ENCODE measurements at regions not wholly inside any gene's neighbourhood (a gene's known extent, or its start where the extent isn't known, plus 50 kb on each side); places are given as distances from the start of the nearest gene placed in this dataset.

DNA sequence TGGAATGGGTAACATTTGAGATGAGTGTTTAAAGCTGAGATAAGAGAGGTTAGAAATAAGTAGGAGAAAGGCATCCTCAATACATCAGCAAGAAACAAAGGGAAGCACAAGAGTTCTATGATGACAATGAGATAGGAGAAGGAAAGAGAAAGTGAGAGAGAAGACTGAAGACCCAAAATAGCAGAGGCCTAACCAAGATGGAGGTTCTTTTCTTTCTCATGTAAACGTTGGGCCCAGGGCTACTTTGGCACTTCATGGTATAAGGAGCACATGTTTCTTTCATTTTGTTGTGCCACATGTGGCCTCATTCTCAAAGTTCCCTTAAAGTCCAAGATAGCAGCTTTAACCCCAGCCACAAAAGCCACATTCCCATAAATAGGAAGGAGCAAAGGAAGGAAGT lies 120.5 kb upstream of the RMST start:
- ATAC-seq: no peak
- TF ChIP-seq, protein P1, sequence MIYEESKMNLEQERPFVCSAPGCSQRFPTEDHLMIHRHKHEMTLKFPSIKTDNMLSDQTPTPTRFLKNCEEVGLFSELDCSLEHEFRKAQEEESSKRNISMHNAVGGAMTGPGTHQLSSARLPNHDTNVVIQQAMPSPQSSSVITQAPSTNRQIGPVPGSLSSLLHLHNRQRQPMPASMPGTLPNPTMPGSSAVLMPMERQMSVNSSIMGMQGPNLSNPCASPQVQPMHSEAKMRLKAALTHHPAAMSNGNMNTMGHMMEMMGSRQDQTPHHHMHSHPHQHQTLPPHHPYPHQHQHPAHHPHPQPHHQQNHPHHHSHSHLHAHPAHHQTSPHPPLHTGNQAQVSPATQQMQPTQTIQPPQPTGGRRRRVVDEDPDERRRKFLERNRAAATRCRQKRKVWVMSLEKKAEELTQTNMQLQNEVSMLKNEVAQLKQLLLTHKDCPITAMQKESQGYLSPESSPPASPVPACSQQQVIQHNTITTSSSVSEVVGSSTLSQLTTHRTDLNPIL (CRISPR knock-in tag; IDR thresholded peaks at IDR 0.05; ENCODE audit: low read depth): no peak
- TF ChIP-seq, protein P2, sequence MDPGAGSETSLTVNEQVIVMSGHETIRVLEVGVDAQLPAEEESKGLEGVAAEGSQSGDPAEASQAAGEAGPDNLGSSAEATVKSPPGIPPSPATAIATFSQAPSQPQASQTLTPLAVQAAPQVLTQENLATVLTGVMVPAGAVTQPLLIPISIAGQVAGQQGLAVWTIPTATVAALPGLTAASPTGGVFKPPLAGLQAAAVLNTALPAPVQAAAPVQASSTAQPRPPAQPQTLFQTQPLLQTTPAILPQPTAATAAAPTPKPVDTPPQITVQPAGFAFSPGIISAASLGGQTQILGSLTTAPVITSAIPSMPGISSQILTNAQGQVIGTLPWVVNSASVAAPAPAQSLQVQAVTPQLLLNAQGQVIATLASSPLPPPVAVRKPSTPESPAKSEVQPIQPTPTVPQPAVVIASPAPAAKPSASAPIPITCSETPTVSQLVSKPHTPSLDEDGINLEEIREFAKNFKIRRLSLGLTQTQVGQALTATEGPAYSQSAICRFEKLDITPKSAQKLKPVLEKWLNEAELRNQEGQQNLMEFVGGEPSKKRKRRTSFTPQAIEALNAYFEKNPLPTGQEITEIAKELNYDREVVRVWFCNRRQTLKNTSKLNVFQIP (CRISPR knock-in tag; IDR thresholded peaks at IDR 0.05; ENCODE audit: borderline replicate concordance, low read depth): no peak
- TF ChIP-seq ESRRG (CRISPR knock-in tag; IDR thresholded peaks at IDR 0.05): no peak
- no peak for TF ChIP-seq ZC3H10 (CRISPR knock-in tag; IDR thresholded peaks at IDR 0.05)
- TF ChIP-seq, protein P3, sequence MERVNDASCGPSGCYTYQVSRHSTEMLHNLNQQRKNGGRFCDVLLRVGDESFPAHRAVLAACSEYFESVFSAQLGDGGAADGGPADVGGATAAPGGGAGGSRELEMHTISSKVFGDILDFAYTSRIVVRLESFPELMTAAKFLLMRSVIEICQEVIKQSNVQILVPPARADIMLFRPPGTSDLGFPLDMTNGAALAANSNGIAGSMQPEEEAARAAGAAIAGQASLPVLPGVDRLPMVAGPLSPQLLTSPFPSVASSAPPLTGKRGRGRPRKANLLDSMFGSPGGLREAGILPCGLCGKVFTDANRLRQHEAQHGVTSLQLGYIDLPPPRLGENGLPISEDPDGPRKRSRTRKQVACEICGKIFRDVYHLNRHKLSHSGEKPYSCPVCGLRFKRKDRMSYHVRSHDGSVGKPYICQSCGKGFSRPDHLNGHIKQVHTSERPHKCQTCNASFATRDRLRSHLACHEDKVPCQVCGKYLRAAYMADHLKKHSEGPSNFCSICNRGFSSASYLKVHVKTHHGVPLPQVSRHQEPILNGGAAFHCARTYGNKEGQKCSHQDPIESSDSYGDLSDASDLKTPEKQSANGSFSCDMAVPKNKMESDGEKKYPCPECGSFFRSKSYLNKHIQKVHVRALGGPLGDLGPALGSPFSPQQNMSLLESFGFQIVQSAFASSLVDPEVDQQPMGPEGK (CRISPR knock-in tag; IDR thresholded peaks at IDR 0.05; ENCODE audit: borderline replicate concordance): no peak
- TF ChIP-seq SNAI2 (CRISPR knock-in tag; IDR thresholded peaks at IDR 0.05): no peak
- TF ChIP-seq CSDC2 (CRISPR knock-in tag; IDR thresholded peaks at IDR 0.05): no peak
- no peak for TF ChIP-seq OSR1 (CRISPR knock-in tag; IDR thresholded peaks at IDR 0.05)
- no peak for TF ChIP-seq TSHZ2 (CRISPR knock-in tag; IDR thresholded peaks at IDR 0.05)
- no peak for TF ChIP-seq ZNF8 (CRISPR knock-in tag; IDR thresholded peaks at IDR 0.05)
- TF ChIP-seq ZFP3 (CRISPR knock-in tag; IDR thresholded peaks at IDR 0.05): no peak
- TF ChIP-seq GLIS3 (CRISPR knock-in tag; IDR thresholded peaks at IDR 0.05): no peak

- no peak for ATAC-seq
- TF ChIP-seq BACH2 (CRISPR knock-in tag; IDR thresholded peaks at IDR 0.05; ENCODE audit: borderline replicate concordance) (no peak), TOX (CRISPR knock-in tag; IDR thresholded peaks at IDR 0.05; ENCODE audit: borderline replicate concordance) (no peak), RARB (CRISPR knock-in tag; IDR thresholded peaks at IDR 0.05) (no peak), ZNF70 (CRISPR knock-in tag; IDR thresholded peaks at IDR 0.05) (no peak), PPARA (CRISPR knock-in tag; IDR thresholded peaks at IDR 0.05; ENCODE audit: borderline replicate concordance) (no peak), OSR1 (CRISPR knock-in tag; IDR thresholded peaks at IDR 0.05) (no peak), ARNTL (CRISPR knock-in tag; IDR thresholded peaks at IDR 0.05; ENCODE audit: borderline replicate concordance, low read depth) (no peak), ZNF565 (CRISPR knock-in tag; conservative IDR thresholded peaks at IDR 0.05; ENCODE audit: low read depth) (no peak), ZFP30 (CRISPR knock-in tag; IDR thresholded peaks at IDR 0.05) (no peak), ISL1 (CRISPR knock-in tag; IDR thresholded peaks at IDR 0.05) (no peak), CSDC2 (CRISPR knock-in tag; IDR thresholded peaks at IDR 0.05) (no peak)
- TF ChIP-seq, protein P3 (CRISPR knock-in tag; IDR thresholded peaks at IDR 0.05; ENCODE audit: borderline replicate concordance): no peak
- TF ChIP-seq, protein P1 (CRISPR knock-in tag; IDR thresholded peaks at IDR 0.05; ENCODE audit: low read depth): no peak
These were observed 114.6 kb upstream of the RMST start for GRCh38 chr12:97347956-97348355.

All from SK-N-SH treated with all-trans-retinoic acid at 6 μM for 48 hours (cell line).